ENCODE measurements at regions not wholly inside any gene's neighbourhood (a gene's known extent, or its start where the extent isn't known, plus 50 kb on each side); places are given as distances from the start of the nearest gene placed in this dataset.
A peak's percentile ranks its signal among the peaks of the same experiment; 100 is the strongest.

- Histone ChIP-seq H3K9me3 (ENCODE audit: control insufficient read depth, insufficient read depth, low read length) (no peaks in the 10 kb centered on the region), H3K27me3 (ENCODE audit: control insufficient read depth, insufficient read depth, low read length) (no peaks in the 10 kb centered on the region), H3K4me1 (ENCODE audit: control insufficient read depth, insufficient read depth, low read length) (no peaks in the 10 kb centered on the region), H3K27ac (ENCODE audit: low read depth, low read length) (no peak overlapping the region), H3K4me3 (ENCODE audit: low read depth, low read length) (no peak overlapping the region), H3K36me3 (ENCODE audit: control insufficient read depth, insufficient read depth, low read length) (no peaks in the 10 kb centered on the region)
- 100% methylated on average over 1 of the region's 2 CpGs for WGBS (ENCODE audit: insufficient coverage)
- DNase-seq (ENCODE audit: low read depth in 4 of 6, low spot score in 6 of 6) = no peak
Observed at GRCh38 chr13:34478376-34478775, 463.7 kb upstream of the NBEA start.

- no peaks in the 10 kb centered on the region for H3K36me3 ChIP-seq (ENCODE audit: control insufficient read depth, insufficient read depth, low read length)
Observed at GRCh38 chr13:34502011-34502410, 440.1 kb upstream of the NBEA start.

GRCh38 chr13:34502621-34503020, 439.4 kb upstream of the NBEA start:
- Histone ChIP-seq H3K9me3 (ENCODE audit: control insufficient read depth, insufficient read depth, low read length) (no peaks in the 10 kb centered on the region), H3K27me3 (ENCODE audit: control insufficient read depth, insufficient read depth, low read length) (no peaks in the 10 kb centered on the region), H3K36me3 (ENCODE audit: control insufficient read depth, insufficient read depth, low read length) (no peaks in the 10 kb centered on the region), H3K27ac (ENCODE audit: low read depth, low read length) (no peak overlapping the region), H3K4me3 (ENCODE audit: low read depth, low read length) (no peak overlapping the region), H3K4me1 (ENCODE audit: control insufficient read depth, insufficient read depth, low read length) (no peaks in the 10 kb centered on the region)
- WGBS (ENCODE audit: insufficient coverage) = 92% methylated on average over 2 of the region's 3 CpGs
- no peak for DNase-seq (ENCODE audit: low read depth in 4 of 6, low spot score in 6 of 6)

More at GRCh38 chr13:34502011-34502410, 440.1 kb upstream of the NBEA start:
- no peaks in the 10 kb centered on the region for H3K9me3 ChIP-seq (ENCODE audit: control insufficient read depth, insufficient read depth, low read length)
- no CpG with 5 or more reads among the region's 2 CpGs for WGBS (ENCODE audit: insufficient coverage)
- no peaks in the 10 kb centered on the region for H3K4me1 ChIP-seq (ENCODE audit: control insufficient read depth, insufficient read depth, low read length)
- no peak for DNase-seq (ENCODE audit: low read depth in 4 of 6, low spot score in 6 of 6)
- H3K4me3 ChIP-seq (ENCODE audit: low read depth, low read length) = no peak overlapping the region
- no peaks in the 10 kb centered on the region for H3K27me3 ChIP-seq (ENCODE audit: control insufficient read depth, insufficient read depth, low read length)
- no peak overlapping the region for H3K27ac ChIP-seq (ENCODE audit: low read depth, low read length)

- Histone ChIP-seq H3K36me3 (ENCODE audit: control insufficient read depth, insufficient read depth, low read length) (no peaks in the 10 kb centered on the region), H3K27ac (ENCODE audit: low read depth, low read length) (no peak overlapping the region), H3K4me3 (ENCODE audit: low read depth, low read length) (no peak overlapping the region), H3K4me1 (ENCODE audit: control insufficient read depth, insufficient read depth, low read length) (no peaks in the 10 kb centered on the region), H3K27me3 (ENCODE audit: control insufficient read depth, insufficient read depth, low read length) (no peaks in the 10 kb centered on the region), H3K9me3 (ENCODE audit: control insufficient read depth, insufficient read depth, low read length) (no peaks in the 10 kb centered on the region)
- WGBS (ENCODE audit: insufficient coverage) = 80% methylated on average over 3 of the region's 3 CpGs
- DNase-seq (ENCODE audit: low read depth in 4 of 6, low spot score in 6 of 6) = no peak
Observed at GRCh38 chr13:34506796-34507195, 435.3 kb upstream of the NBEA start.

- Histone ChIP-seq H3K36me3 (ENCODE audit: control insufficient read depth, insufficient read depth, low read length) (no peaks in the 10 kb centered on the region), H3K9me3 (ENCODE audit: control insufficient read depth, insufficient read depth, low read length) (no peaks in the 10 kb centered on the region), H3K27ac (ENCODE audit: low read depth, low read length) (no peak overlapping the region), H3K27me3 (ENCODE audit: control insufficient read depth, insufficient read depth, low read length) (no peaks in the 10 kb centered on the region), H3K4me1 (ENCODE audit: control insufficient read depth, insufficient read depth, low read length) (no peaks in the 10 kb centered on the region), H3K4me3 (ENCODE audit: low read depth, low read length) (no peak overlapping the region)
- no CpG with 5 or more reads among the region's 4 CpGs for WGBS (ENCODE audit: insufficient coverage)
- DNase-seq (ENCODE audit: low read depth in 4 of 6, low spot score in 6 of 6) = no peak
Observed at GRCh38 chr13:34507630-34508029, 434.4 kb upstream of the NBEA start.

- Histone ChIP-seq H3K36me3 (ENCODE audit: control insufficient read depth, insufficient read depth, low read length) (no peaks in the 10 kb centered on the region), H3K4me1 (ENCODE audit: control insufficient read depth, insufficient read depth, low read length) (no peaks in the 10 kb centered on the region), H3K4me3 (ENCODE audit: low read depth, low read length) (no peak overlapping the region), H3K27ac (ENCODE audit: low read depth, low read length) (no peak overlapping the region), H3K9me3 (ENCODE audit: control insufficient read depth, insufficient read depth, low read length) (no peaks in the 10 kb centered on the region), H3K27me3 (ENCODE audit: control insufficient read depth, insufficient read depth, low read length) (no peaks in the 10 kb centered on the region)
- DNase-seq (ENCODE audit: low read depth in 4 of 6, low spot score in 6 of 6) = peak in 2 of 6 donors; percentile 46 to 67
- no CpG with 5 or more reads among the region's 3 CpGs for WGBS (ENCODE audit: insufficient coverage)
Observed at GRCh38 chr13:34512817-34513216, 429.3 kb upstream of the NBEA start.

GRCh38 chr13:34513526-34513925, 428.5 kb upstream of the NBEA start:
- H3K36me3 ChIP-seq (ENCODE audit: control insufficient read depth, insufficient read depth, low read length) = no peaks in the 10 kb centered on the region
- no CpG with 5 or more reads among the region's 1 CpG for WGBS (ENCODE audit: insufficient coverage)
- H3K27me3 ChIP-seq (ENCODE audit: control insufficient read depth, insufficient read depth, low read length) = no peaks in the 10 kb centered on the region
- no peak overlapping the region for H3K4me3 ChIP-seq (ENCODE audit: low read depth, low read length)
- H3K27ac ChIP-seq (ENCODE audit: low read depth, low read length) = no peak overlapping the region
- no peaks in the 10 kb centered on the region for H3K4me1 ChIP-seq (ENCODE audit: control insufficient read depth, insufficient read depth, low read length)
- no peak for DNase-seq (ENCODE audit: low read depth in 4 of 6, low spot score in 6 of 6)
- no peaks in the 10 kb centered on the region for H3K9me3 ChIP-seq (ENCODE audit: control insufficient read depth, insufficient read depth, low read length)

GRCh38 chr13:34515201-34515600, 426.9 kb upstream of the NBEA start:
- H3K27me3 ChIP-seq (ENCODE audit: control insufficient read depth, insufficient read depth, low read length) = no peaks in the 10 kb centered on the region
- no peaks in the 10 kb centered on the region for H3K36me3 ChIP-seq (ENCODE audit: control insufficient read depth, insufficient read depth, low read length)
- DNase-seq (ENCODE audit: low read depth in 4 of 6, low spot score in 6 of 6) = no peak
- no peaks in the 10 kb centered on the region for H3K9me3 ChIP-seq (ENCODE audit: control insufficient read depth, insufficient read depth, low read length)
- no peak overlapping the region for H3K4me3 ChIP-seq (ENCODE audit: low read depth, low read length)
- H3K4me1 ChIP-seq (ENCODE audit: control insufficient read depth, insufficient read depth, low read length) = no peaks in the 10 kb centered on the region
- no CpG with 5 or more reads among the region's 3 CpGs for WGBS (ENCODE audit: insufficient coverage)
- H3K27ac ChIP-seq (ENCODE audit: low read depth, low read length) = no peak overlapping the region

- H3K27ac ChIP-seq (ENCODE audit: low read depth, low read length) = no peak overlapping the region
- H3K4me1 ChIP-seq (ENCODE audit: control insufficient read depth, insufficient read depth, low read length) = no peaks in the 10 kb centered on the region
- H3K36me3 ChIP-seq (ENCODE audit: control insufficient read depth, insufficient read depth, low read length) = no peaks in the 10 kb centered on the region
- WGBS (ENCODE audit: insufficient coverage) = 78% methylated on average over 4 of the region's 5 CpGs
- H3K27me3 ChIP-seq (ENCODE audit: control insufficient read depth, insufficient read depth, low read length) = no peaks in the 10 kb centered on the region
- H3K4me3 ChIP-seq (ENCODE audit: low read depth, low read length) = no peak overlapping the region
- H3K9me3 ChIP-seq (ENCODE audit: control insufficient read depth, insufficient read depth, low read length) = no peaks in the 10 kb centered on the region
- peak in 1 of 6 donors; percentile 14 for DNase-seq (ENCODE audit: low read depth in 4 of 6, low spot score in 6 of 6)
Observed at GRCh38 chr13:34521171-34521570, 420.9 kb upstream of the NBEA start.

GRCh38 chr13:34522808-34523207, 419.3 kb upstream of the NBEA start:
- DNase-seq (ENCODE audit: low read depth in 4 of 6, low spot score in 6 of 6) = no peak
- Histone ChIP-seq H3K27ac (ENCODE audit: low read depth, low read length) (no peak overlapping the region), H3K27me3 (ENCODE audit: control insufficient read depth, insufficient read depth, low read length) (no peaks in the 10 kb centered on the region), H3K4me3 (ENCODE audit: low read depth, low read length) (no peak overlapping the region), H3K4me1 (ENCODE audit: control insufficient read depth, insufficient read depth, low read length) (no peaks in the 10 kb centered on the region), H3K9me3 (ENCODE audit: control insufficient read depth, insufficient read depth, low read length) (no peaks in the 10 kb centered on the region), H3K36me3 (ENCODE audit: control insufficient read depth, insufficient read depth, low read length) (no peaks in the 10 kb centered on the region)
- WGBS (ENCODE audit: insufficient coverage) = no CpG with 5 or more reads among the region's 4 CpGs

Data from spinal cord (tissue), 9 donors.